Tibial artery (tissue), 4 donors: ENCODE measurements at regions not wholly inside any gene's neighbourhood (a gene's known extent, or its start where the extent isn't known, plus 50 kb on each side); places are given as distances from the start of the nearest gene placed in this dataset.

Experiments
- DNase-seq, 2 donors: peaks; one replicate each; pipeline ENCODE4 v3.0.0-alpha.2; 2019
- H3K27ac ChIP-seq, 2 donors: fragments of 200-600 bp; sonication (generic) in 1 of 2; 1 replicate in 1 of 2; 2 replicates in 1 of 2; pipeline ENCODE4 v1.5.1; 2018 to 2019; ENCODE audit warnings: mild to moderate bottlenecking in 1 of 2
- H3K27me3 ChIP-seq, 2 donors: fragments of 200-600 bp; sonication (generic) in 1 of 2; one replicate each; pipeline versions ENCODE4 v1.5.1 to v1.6.0; 2016 to 2019
- H3K36me3 ChIP-seq, 3 donors: fragments of 200-600 bp; sonication (generic) in 2 of 3; one replicate each; pipeline ENCODE4 v1.5.1; 2016 to 2019; ENCODE audit warnings: mild to moderate bottlenecking in 2 of 3
- H3K4me1 ChIP-seq, 4 donors: fragments of 200-600 bp; sonication (generic) in 2 of 4; 1 replicate in 3 of 4; 2 replicates in 1 of 4; pipeline ENCODE4 v1.5.1; 2016 to 2019
- H3K4me3 ChIP-seq, 2 donors: fragments of 200-600 bp; sonication (generic) in 1 of 2; 1 replicate in 1 of 2; 2 replicates in 1 of 2; pipeline ENCODE4 v1.5.1; 2018 to 2019; ENCODE audit warnings: mild to moderate bottlenecking in 2 of 2
- H3K9me3 ChIP-seq, 3 donors: fragments of 200-600 bp; sonication (generic) in 1 of 3; one replicate each; pipeline ENCODE4 v1.5.1; 2016 to 2019
- CTCF ChIP-seq, 2 experiments: fragments of 200-600 bp in 1 of 2; fragments of 450-650 bp in 1 of 2; IDR thresholded peaks; one replicate each; pipeline ENCODE4 v1.5.1; 2017 to 2019; ENCODE audit warnings: antibody characterized with exemption in 2 of 2, mild to moderate bottlenecking in 1 of 2, moderate library complexity in 1 of 2
- intact Hi-C: fragments of 100-400 bp; cut with DNase I; formaldehyde crosslinking; loops from one replicate; pipeline ENCODE4 v1.15.0; 2023; ENCODE audit warnings: low total_unique reads

GRCh38 chr3:90011596-90011995, 904.2 kb downstream of the EPHA3 start:
- Histone ChIP-seq H3K9me3 (no peaks in the 10 kb centered on the region), H3K4me3 (no peak overlapping the region), H3K27me3 (no peaks in the 10 kb centered on the region), H3K36me3 (no peaks in the 10 kb centered on the region), H3K27ac (peak overlapping the region in 1 of 2 donors; percentile 41), H3K4me1 (peaks cover 0 to 64% (median 32%) of the 10 kb centered on the region in 4 donors)
- TF ChIP-seq CTCF (IDR thresholded peaks at IDR 0.05) = no peak
- no peak for DNase-seq
- intact Hi-C loops = no loop called here

GRCh38 chr3:90011996-90012395, 904.6 kb downstream of the EPHA3 start:
- H3K4me3 ChIP-seq = no peak overlapping the region
- no peaks in the 10 kb centered on the region for H3K9me3 ChIP-seq
- H3K4me1 ChIP-seq = peaks cover 0 to 67% (median 34%) of the 10 kb centered on the region in 4 donors
- intact Hi-C loops = no loop called here
- TF ChIP-seq CTCF (IDR thresholded peaks at IDR 0.05) = no peak
- no peaks in the 10 kb centered on the region for H3K36me3 ChIP-seq
- DNase-seq = no peak
- H3K27me3 ChIP-seq = no peaks in the 10 kb centered on the region
- H3K27ac ChIP-seq = no peak overlapping the region

GRCh38 chr3:90015688-90016356, 908.4 kb downstream of the EPHA3 start:
- no peak for TF ChIP-seq CTCF (IDR thresholded peaks at IDR 0.05)
- Histone ChIP-seq H3K4me3 (no peak overlapping the region), H3K27me3 (no peaks in the 10 kb centered on the region), H3K9me3 (no peaks in the 10 kb centered on the region), H3K27ac (peak overlapping the region; percentile 54 to 69), H3K36me3 (no peaks in the 10 kb centered on the region), H3K4me1 (peaks cover 0 to 32% (median 13%) of the 10 kb centered on the region in 4 donors)
- no peak for DNase-seq
- intact Hi-C loops = no loop called here

- intact Hi-C loops = no loop called here
- no peak for DNase-seq
- Histone ChIP-seq H3K9me3 (no peaks in the 10 kb centered on the region), H3K36me3 (no peaks in the 10 kb centered on the region), H3K4me3 (no peak overlapping the region), H3K27ac (peak overlapping the region; percentile 54 to 69), H3K4me1 (peaks cover 0 to 24% (median 11%) of the 10 kb centered on the region in 4 donors), H3K27me3 (no peaks in the 10 kb centered on the region)
- no peak for TF ChIP-seq CTCF (IDR thresholded peaks at IDR 0.05)
Measured at GRCh38 chr3:90016555-90016954, 909.1 kb downstream of the EPHA3 start.

GRCh38 chr3:90018779-90019178, 911.4 kb downstream of the EPHA3 start:
- intact Hi-C loops = no loop called here
- no peak for TF ChIP-seq CTCF (IDR thresholded peaks at IDR 0.05)
- no peaks in the 10 kb centered on the region for H3K36me3 ChIP-seq
- no peaks in the 10 kb centered on the region for H3K27me3 ChIP-seq
- H3K27ac ChIP-seq = no peak overlapping the region
- no peak for DNase-seq
- no peaks in the 10 kb centered on the region for H3K9me3 ChIP-seq
- peaks cover 0 to 24% (median 11%) of the 10 kb centered on the region in 4 donors for H3K4me1 ChIP-seq
- H3K4me3 ChIP-seq = no peak overlapping the region
